Caki2 (cell line): ENCODE measurements at regions not wholly inside any gene's neighbourhood (a gene's known extent, or its start where the extent isn't known, plus 50 kb on each side); places are given as distances from the start of the nearest gene placed in this dataset.
"Not testable (repeated sequence)": the region's sequence is repeated elsewhere in the genome, so short reads cannot be mapped to it uniquely, and the experiment has no call there.

Experiments used
- DNase-seq: peaks from one replicate; pipeline ENCODE4 v3.0.0-alpha.2; 2015; ENCODE audit warnings: low read depth
- in situ Hi-C: cut with HindIII; loops from 2 replicates; pipeline ENCODE4 v1.10.0; 2016; ENCODE audit warnings: low sequenced_read_pairs, low pct_unique_long_range_greater_than_20kb, mixed read lengths

DNA sequence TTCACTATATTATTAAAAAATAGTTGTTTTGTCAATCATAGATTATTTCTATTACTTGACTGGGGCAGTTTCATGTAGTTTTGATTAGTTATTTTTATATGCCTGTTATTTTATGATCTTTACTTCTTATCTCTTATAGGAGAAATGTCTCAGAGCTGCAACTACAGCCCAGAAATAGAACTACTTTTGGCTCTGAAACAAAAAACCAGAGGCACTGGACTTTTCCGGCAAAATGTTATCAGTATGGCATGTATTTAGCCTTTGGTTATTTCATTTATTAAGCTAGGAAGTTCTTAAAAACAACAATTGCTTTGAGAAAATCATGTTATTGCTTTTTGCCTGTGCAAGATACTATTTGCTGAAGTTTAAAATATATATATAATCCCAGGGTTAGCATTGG is 566.5 kb downstream of the ANKRD50 start:
- in situ Hi-C loops: no loop called here
- no peak for DNase-seq

DNA sequence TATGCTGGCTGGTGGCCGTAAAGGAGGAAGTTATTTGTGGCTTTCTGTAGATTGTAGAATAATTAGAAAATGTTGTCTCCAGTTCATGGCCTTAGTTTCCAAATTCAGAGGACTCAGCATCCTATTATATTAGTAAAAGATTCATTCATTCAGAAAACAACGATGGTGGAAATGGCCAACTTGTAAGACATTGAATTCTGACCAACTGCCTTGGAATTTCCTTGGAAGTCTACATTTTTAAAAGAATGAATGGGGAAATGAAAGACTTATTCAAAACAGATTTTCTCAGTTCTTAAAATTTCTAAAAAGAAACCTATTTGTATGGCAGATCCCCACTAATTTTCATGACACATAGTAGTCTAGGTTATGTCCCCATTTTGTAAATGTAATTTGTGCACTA is 561.5 kb downstream of the ANKRD50 start:
- in situ Hi-C loops: no loop called here
- no peak for DNase-seq

DNA sequence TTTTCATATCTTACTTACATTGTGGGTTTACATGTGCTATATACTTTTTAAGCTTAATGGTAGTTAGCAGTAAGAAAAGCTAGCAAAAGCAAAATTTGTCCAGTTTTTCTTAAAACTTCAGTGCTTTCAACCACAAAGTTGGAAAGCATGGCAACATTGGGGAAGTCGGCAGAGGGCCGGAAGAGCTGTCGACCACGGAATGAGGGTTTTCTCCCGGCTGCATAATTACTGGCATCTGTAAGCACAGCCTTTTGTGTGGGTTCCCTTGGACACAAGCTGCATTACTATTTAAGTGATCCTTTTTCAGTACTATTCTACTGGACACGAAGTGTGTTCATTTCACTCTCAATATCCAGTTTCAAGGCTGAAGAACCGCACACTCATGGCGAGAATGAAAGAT is 560.4 kb downstream of the ANKRD50 start:
- in situ Hi-C loops: no loop called here
- no peak for DNase-seq

DNA sequence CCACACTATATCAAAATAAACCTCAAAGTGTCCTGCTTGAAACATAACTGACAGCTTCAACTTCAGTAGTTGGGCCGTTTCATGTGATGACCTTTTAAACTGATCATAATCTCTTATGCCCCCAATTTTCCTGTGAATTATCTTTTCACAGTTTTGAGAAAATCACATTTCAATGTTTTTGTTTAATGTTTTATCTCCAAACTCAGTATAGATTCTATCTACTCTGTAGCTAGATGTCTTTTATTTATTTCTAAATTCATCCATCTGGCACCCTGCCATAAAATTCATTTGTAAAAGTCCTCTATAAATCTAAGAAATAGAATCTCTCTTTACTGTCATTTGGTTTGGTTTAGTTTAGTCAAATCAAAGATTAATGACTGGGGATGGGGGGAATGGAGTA is 557.3 kb downstream of the ANKRD50 start:
- in situ Hi-C loops: no loop called here
- DNase-seq: no peak

DNA sequence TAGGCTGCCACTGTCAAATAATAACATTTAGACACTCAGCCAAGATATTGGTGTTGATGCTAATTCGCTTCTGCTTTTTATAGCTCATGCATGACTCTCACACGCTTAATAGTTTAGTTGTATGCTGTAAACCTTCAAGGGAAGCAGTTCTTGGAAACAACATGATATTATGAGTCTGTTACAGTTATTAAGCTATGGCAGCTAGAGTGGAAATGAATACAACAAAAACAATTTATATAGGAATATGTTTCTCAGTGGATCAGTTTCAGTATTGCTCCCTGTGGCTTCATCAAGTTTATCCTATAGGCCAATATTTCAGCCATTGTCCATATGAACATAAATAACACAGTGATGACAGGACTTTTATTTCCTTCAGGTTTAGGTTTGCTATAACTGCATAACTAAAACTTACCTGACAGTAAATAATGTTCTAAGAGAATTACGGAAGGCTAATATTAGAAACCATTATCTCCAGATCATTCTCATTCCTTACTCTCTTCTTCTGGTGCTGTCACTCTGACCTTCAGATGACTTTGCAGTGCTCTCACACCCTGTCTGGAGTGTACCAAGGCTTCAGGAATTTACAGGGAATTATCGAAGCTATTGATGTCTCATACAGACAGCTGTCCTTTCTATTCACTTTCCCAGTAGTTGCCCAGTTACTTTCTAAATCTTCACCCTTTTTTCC is 555.0 kb downstream of the ANKRD50 start:
- in situ Hi-C loops: no loop called here

DNA sequence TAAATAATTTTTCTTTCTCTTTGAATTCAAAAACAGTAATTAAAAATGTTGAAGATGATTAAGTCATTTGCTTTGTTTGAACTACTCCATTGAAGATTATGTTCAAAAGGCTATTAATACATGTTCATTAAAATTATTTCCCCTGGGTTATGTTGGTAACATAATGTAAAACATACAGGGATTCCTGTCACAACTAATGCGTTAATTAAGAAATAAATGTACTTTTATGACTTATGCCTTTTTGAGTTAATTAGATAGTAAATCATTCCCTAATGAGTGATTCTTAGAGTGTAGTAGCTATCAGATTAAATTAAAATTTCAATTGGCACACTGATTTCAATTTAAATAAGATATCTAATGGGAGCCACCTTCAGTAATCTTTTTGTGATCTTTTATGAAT is 549.1 kb downstream of the ANKRD50 start:
- no peak for DNase-seq
- in situ Hi-C loops: no loop called here

More for the DNA sequence above, 555.0 kb downstream of the ANKRD50 start:
- DNase-seq: no peak

DNA sequence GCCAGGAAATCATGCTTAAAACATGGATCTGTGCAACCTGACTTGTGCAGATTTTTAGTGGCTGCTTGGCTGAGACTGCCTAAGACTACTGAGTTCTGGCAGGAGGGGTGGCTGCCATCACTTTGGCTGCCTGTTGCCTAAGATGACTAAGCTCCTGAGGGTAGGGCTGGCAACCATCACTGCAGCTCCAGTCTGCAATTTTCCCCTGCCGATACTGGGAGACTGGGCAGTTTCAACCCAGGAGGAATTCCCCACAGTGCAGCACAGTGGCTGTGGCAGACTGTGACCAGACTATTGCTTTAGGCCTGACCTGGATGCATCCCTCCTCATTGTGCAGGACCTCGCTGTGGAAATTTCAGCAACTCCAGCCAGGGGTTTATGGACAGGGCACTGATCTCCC is 544.9 kb downstream of the ANKRD50 start:
- no peak for DNase-seq
- in situ Hi-C loops: no loop called here

DNA sequence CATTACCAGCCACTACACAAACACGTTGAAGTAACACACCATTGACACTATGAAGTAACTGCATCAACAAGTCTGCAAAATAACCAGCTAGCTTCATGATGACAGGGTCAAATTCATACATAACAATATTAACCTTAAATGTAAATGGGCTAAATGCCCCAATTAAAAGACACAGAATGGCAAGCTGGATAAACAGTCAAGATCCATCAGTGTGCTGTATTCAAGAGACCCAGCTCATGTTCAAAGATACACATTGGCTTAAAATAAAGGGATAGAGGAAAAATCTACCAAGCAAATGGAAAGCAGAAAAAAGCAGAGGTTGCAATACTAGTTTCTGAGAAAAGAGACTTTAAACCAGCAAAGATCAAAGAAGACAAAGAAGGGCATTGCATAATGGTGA is 543.0 kb downstream of the ANKRD50 start:
- in situ Hi-C loops, DNase-seq: not testable (repeated sequence)

DNA sequence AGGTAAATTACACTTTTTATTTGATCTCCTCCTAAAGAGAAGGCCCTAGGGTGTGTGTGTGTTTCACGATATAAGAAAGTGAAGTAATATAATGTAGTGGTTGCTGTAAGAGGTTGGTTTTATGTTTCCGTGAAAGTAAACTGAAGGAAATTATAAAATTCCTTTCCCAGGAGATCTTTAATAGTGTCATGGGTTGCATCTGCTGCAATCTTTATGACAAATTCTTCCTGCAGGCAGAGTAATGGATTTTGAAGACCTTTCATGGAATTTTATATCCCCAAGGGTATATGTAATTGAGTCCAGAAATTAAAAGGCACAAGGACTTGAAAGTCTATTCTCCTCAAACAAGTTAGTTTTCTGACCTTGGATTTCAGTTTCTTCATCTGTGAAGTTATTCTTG is 538.6 kb downstream of the ANKRD50 start:
- DNase-seq: no peak
- in situ Hi-C loops: no loop called here

DNA sequence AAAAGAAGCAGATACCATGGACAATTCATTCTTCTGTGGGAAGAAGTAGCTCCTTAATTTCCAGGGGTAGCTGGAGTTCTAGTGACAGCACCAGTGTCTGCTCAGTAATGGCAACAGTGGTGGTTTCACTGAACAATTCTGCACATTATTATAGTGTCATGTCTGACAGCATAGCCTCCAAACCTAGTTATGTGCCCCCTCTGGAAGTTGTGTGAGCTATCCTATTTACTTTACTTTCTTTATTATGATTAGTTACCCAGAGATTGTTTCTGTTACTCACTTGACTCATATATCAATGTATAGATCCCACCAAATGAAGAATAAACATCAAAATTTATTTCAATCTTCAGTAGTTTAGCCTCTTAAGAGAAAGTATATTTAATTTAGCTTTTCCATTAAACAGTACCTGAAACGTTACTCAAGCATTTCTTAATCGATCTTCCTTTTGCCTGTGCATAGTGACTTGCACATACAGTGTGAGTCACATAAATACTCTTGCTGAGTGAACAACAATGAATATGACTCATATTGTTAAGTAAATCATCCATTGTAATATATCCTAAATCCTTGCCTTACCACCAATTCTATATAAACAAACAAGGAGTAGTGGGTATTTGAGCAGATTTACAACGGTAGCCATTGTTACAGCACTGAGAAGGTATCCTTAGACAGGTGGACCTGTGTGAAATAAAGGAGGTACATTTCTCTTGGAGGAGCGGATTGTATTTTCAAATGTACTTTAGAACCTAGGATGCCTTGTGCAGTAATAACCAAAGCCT is 534.7 kb downstream of the ANKRD50 start:
- in situ Hi-C loops: no loop called here
- peak; percentile 66 for DNase-seq

DNA sequence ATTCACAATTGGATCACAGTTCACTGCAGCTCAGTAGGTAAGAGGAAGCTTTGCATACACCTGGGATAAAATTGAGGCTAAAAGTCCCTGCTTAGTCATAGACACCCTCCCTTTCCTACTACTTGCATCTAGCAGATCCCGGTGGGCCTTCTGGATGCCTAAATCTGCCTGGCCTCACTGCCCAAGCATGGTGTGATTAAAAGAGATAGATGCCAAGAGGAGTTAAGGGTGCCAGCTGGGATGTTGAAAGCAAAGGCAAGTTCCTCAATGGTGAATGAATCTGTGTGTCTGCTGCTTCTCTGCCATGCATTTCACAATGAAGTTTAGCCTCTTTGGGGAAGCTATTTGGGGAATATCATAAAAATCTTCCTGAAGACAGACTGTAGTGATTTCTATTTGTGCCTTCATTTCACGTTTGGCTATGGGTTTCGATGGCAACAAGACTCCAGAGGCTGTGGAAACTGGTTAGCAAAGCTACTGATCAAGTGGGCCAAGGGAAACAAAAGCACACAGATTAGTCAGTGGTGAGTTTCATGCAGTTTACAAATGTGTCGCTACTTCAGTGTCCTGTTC is 534.0 kb downstream of the ANKRD50 start:
- in situ Hi-C loops: no loop called here
- no peak for DNase-seq

DNA sequence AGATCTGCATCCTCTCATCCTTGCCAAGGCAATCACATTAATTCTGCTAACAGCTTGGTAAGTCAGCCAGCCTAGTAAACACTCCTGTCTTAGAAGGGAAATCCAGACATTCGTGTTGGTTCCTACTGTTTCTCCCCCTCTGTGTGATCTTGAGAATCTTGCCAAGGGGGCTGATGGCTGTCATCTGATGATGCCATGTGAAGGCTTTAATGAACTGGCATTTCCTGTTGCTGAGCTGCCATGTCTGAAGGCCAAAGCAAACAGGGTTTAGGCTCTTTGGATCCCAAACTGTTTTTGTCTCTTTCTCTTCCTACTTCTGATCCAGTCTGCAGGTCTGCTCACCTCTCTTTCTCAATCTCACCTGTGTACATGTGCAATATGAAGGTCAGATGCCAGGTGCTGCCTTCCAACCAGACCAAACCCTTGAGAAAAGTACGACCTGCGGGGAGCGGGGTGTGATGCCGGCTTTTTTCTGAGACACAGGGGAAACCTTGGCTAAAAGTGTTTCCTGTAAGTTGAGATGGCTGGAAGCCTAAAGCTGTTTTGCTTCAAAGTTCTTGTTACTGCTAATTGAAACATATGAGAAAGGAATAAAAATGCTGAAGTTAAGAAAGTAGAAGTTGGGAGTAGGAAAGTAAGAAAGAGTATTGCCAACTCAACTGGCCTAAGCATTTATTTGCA is 532.9 kb downstream of the ANKRD50 start:
- DNase-seq: no peak
- in situ Hi-C loops: no loop called here

DNA sequence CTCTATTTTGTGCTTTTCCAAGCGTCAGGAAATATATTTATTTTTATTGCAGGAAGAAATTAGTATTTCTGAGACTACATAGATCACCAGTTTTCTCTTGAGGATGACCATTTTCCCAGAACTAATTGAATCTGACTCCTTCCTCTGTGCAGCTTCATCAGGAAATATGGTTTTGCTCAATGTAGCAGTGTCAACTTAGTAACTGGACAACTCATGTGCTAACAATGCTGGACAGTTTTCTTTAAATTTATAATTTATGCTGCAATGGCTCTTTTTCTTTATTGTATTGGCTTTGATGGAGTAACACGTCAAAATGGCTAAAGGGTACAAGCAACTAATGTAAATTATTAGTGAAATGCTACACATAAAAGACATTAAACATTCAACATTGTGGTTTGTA is 531.5 kb downstream of the ANKRD50 start:
- in situ Hi-C loops: no loop called here
- DNase-seq: no peak

DNA sequence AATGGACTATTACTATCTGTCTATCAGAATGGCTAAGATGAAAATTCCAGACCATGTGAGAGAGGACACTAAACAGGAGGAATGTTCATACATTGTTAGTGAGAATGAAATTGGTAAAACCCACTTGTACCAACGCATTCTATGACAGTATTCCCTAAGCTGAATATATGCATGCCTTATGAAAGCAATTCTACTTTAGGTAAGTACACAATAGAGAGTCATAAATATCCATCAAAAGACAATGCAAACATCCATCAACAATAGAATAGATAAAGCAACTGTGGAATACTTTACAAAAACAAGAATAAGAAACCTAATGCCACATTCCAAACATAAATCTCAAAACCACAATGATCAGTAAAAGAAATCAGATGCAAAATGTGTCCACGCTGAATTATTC is 529.3 kb downstream of the ANKRD50 start:
- no peak for DNase-seq
- in situ Hi-C loops: no loop called here

DNA sequence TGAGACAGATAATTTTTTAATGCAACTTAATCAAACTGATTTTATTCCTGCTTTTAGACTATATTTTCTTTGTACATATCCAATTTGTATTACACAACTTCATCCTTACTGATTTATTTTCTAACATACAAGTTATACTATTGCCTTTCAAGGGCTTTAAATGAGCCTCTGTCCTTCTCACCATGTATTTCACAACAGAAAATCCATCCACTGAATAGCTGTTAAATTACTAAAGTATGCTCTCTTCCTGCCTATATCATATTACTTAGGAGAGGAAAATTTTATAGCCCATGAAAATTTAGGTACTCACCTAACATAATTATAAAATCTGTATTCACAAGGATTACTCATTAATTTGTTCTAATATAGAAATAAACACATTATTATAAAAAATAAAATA is 528.6 kb downstream of the ANKRD50 start:
- in situ Hi-C loops: no loop called here
- no peak for DNase-seq

DNA sequence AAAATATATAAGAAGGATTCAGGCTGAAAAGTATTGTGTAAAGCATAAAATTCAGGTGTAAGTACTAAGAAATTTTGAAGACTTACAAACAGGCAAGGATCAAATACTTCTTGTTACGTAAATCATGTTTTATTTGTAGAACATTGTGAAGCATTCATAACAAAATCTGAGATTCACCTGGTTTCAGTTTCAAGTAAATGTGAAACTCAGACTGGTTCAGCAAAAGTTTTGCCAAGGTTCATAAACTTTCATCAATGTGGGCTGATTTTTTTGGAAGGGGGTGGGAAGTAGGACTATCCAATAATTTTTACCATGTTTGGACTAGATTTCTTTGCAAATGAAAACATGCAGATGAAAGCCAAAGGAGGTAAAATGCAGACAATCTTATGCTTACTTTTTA is 527.7 kb downstream of the ANKRD50 start:
- no peak for DNase-seq
- in situ Hi-C loops: no loop called here

DNA sequence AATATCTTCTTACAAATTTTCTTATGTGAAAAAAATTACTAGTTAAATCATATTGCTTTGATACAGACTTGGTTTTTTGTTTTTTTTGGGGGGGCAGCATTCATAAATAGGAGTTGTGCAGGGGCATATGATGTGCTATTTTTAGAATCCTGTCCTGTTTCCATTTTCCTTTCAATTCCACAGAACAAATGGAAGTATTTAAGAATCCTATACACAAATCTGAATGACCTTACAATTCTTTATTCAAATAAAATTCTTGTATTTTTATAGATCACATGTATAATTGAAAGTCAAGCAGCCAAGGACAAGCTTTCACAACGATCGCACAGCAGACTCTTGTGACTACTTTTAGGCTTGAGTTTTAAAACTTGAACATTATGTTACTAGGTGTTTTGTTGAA is 523.9 kb downstream of the ANKRD50 start:
- no peak for DNase-seq
- in situ Hi-C loops: no loop called here

DNA sequence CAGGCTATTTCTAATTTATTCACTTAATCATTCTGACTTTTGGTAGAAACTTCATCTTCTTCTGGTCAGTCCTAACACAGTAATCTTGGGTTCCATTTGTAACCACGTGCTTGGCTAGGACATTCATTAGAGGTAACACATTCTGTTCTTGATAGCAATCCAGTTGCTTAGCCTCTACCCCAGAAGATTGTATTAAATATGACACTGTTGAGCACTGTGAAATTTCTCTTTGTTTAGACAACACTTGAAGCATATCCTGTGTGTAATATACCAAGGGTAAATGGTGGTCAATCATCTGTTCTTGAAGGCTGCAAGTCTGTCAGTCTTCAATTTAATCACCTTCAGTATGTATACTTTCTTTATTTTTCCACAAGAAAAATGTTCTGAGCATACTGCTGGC is 523.0 kb downstream of the ANKRD50 start:
- no peak for DNase-seq
- in situ Hi-C loops: no loop called here

DNA sequence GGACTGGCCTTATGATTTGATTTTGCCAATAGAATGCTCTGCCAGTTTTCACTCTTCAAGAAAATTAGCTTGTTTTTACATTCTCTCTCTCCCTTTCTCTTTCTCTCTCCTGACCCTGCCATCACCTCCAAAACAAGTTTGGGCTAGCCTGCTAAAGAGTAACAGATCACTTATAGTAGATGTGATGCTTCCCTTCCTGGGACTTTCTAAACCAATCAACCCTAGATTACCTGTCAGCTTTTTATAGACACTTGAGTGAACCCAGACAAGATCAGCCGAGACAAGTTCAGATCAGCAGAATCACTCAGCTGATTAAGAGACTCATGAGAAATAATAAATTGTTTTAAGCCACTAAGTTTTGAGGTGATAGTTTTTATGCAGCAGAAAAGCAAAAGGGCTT is 521.2 kb downstream of the ANKRD50 start:
- DNase-seq: no peak
- in situ Hi-C loops: no loop called here
